ENCODE measurements at regions not wholly inside any gene's neighbourhood (a gene's known extent, or its start where the extent isn't known, plus 50 kb on each side); places are given as distances from the start of the nearest gene placed in this dataset.

DNA sequence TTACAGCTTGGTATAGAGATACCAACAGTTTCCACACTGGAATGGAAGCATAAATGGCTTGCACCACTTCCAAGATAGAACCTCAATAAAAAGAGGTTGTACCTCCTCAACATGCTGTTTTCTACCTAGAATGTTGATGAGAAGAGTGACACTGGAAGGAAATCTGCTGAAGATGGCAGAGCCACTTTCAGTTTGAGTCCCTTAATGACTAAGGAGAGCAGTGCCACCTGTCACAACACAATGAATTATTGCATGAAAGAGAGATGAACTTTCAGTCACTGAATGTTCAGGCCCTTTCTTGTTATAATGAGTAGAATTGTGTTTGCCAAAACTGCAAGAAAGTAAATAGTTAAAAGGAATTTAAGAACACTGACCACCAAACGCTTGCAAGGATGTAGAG, 958.5 kb downstream of the DTWD2 start:
- DNase-seq: no peak

DNA sequence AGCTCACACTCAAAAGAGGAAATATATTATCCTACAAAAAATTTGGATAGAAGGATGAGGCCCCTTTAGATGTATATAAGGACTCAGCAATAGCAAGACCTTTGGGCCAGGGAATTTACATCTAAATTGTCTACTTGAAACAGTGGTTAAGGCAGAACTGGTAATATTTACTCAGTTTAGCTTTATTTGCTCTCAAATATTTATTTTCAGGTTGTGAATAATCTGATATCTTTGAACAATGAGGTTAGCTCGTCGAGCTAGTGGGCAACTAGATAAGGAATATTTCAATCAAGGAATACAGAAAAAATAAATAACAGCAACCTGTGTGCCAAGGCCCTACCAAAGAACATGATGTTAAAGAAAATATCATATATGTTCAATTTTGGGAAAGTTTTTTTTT, 966.3 kb downstream of the DTWD2 start:
- no peak for DNase-seq

DNA sequence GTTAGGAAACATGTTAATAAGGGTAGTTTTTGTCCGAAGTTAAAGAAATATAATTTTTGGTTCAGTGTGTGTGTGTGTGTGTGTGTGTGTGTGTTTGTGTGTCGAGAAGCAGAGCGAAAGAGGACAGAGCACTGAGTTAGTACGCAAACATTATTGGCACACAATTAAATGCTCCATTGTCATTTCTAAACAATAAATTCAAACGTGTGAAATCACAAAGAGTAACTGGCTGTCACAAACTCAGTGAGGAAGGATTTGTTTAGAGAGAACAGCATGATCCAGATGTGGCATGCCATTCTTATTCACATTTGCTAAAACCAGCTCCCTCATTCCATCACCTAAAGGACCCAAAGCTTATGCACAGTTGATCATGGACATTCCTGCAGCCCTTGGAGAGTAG, 970.8 kb downstream of the DTWD2 start:
- no peak for DNase-seq

DNA sequence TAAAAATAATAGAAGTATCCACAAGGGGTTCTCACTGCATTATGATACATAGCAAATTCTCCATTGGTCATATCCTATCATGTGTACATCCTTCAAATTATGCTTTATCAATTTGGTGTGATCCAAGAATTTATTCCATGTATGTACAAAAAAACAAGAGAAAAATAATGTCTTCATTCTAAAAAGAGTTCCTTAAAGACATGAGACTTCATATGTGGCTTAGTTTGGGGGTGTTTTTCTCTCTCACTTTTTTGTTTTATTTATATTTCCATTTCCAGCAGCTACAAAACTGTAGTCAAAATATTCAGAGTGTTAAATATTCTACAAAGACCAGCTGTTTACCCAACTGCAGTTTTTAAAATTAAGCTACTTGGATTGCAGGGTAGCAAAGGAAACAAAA, 972.0 kb downstream of the DTWD2 start:
- DNase-seq: no peak

DNA sequence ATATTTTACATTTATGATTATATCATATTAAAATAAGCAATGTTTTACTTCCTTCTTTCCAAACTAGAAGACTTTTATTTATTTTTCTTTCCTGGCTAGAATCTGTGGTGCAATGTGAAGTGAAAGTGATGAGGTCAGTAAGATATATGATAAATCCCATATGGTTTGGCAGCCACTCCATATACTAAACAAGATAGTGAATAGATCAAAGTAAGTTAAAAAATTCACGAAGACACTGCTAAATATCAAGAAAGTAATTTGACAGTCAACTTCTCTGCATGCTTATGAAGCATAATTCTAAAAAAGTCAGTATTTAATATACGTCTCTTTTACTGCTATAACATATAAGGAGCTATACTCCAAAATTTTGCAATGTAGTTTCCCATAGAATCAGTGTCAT, 972.8 kb downstream of the DTWD2 start:
- DNase-seq: no peak

DNA sequence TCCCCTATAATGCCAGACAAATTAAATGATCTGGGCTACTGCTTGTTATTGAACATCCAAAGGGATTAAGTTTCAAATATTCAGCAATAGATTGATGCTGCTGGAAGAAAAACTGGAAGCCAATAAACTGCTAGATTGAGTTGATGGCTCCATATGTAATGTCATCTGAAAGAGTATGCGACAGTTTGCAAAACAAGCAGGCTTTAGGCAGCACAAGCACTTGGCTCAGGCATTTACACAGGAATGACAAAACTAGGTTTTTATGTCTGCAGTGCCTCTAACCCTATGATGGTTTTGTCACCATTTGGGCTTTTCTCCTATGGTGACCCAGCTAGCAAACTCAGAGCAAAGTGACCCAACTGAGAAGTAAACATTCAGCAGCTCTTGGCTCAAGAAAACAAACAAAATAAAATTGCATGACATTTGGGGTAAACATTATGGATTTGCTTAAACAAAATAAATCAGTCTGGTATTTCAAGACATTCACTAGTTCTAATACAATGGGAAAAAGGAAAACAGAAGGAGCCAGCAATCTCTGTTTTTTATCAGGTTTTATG, 978.5 kb downstream of the DTWD2 start:
- DNase-seq: no peak

DNA sequence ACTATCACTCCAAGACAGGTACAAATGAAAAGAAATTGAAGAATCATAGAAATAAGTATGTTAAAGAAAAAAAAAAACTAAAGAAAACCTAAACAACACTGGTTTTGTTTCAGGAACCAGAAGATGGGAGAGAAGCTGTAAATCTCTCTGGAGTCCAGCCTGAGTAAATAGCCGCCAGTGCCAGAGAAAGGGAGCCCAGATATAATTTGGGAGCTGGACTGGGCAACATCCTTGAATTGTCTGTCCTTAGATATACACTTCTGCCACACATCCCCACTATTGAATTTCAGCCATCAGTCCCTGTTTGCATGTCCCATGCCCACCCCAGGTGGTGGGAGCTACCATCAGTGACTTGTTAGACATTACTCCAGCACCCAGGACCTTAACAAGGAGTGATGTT, 979.6 kb downstream of the DTWD2 start:
- DNase-seq: no peak

DNA sequence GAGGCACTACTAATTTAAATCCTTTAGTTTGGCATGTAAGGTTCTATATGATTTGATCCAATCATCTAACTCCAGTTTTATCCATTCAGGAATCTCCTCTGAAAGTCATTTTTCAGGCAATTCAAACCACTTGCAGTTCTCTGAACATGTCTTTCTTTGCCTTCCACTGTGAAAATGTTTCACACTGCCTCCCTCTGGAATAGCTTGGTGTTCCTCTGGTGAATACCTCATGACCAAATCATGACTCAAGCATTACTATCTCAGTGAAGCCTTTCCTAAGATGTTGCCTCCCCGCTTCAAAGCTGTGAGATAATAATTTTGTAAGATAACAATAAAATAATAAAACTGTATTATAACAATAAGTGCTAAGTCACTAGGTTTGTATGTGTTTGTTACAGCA, 981.1 kb downstream of the DTWD2 start:
- no peak for DNase-seq

DNA sequence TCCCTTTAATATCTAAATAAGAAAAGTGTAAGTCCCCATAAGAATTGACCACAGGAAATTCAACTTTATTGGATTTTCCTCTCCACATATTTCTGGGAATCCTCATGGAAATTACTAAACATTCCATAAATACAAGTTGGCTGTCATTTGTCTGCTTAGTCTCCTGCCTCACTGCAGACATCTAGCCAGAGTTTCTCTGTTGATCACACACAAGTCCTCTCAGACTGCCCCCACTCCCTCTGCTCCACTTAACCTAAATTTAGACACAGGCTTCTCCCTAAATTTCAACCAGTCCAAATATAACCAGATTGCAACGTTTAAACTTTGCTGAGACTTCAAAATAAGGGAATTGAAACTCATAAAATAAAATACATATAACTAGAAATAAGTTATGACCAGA, 982.1 kb downstream of the DTWD2 start:
- no peak for DNase-seq

DNA sequence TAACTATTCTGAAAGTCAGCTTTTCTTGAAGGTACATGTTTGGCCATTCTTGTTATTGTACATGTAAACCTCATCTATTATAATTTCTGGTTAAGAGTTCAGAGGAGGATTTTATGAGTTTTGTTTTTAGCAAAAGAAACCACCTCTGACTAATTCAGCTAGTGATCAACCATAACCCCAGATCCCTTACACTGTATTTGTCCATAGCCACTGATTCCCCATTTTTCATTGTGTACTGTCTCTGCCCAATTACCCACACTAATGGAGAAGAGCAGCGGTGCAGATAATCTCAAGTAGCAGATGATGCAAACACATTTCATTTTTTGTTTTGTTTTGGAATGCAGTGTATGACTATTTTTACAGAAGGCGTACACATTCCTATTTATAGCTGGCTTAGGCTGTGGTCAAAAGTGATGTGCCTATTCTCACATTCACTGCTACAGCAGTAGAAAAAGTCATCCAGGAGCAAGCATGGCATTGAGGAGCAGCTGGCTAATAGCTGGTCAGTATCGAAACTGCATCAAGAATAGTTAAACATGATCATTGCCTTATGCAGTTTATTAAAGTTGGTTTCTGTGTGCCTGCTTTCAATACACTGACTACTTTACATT, 988.3 kb downstream of the DTWD2 start:
- DNase-seq: no peak

DNA sequence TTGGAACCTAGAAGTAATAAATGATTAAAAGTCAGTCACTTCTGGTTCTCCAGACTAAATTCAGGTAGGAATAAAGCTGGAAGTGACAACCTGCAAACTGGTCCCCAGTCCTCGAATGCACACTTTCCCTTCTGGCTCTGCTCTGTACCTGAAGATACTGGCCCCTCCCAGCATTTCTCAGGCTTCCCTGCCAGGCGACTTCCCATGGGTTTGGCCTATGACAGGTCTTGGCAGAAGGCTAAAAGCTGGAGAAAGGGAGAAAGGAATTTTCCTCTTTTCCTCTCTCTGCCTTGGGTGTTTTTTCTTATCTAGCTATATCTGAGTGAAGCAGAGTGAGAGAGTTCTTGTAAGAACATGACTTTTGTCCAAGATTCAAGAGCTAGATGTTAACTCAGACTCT, 1005.7 kb downstream of the DTWD2 start:
- DNase-seq: no peak

DNA sequence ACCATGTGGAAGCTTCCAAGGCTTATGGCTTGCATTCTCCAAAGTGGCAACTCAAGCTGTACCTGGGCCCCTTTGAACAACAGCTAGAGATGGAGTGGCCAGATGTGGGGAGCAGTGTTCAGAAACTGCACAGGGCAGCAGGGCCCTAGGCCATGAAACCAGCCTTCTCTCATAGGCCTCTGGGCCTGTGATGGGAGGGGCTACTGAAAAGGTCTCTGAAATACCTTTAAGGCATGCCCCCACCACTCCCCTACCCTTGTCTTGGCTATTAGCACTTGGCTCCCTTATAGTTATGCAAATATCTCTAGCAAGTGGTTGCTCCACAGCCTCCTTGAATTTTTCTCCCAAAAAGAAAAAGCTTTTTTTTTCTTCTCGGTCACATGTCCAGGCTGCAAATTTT, 1014.6 kb downstream of the DTWD2 start:
- no peak for DNase-seq

DNA sequence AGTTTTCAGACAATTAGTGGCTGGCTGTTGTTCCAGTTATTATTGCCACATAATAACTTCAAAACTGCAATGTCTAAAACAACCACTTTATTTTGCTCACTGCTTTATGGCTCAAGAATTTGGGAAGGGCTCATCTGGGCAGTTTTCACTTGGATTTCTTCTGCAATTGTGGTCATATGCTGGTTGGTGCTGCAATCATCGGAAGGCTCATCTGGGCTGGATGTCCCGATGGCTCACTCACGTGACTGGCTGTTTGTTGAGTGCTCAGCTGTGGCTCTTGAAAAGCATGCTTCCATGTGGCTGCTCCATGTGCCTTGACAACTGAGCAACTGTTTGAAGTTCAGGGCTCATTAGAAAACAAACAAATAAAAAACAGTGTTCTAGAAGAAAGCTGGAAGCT, 1032.5 kb downstream of the DTWD2 start:
- DNase-seq: no peak

DNA sequence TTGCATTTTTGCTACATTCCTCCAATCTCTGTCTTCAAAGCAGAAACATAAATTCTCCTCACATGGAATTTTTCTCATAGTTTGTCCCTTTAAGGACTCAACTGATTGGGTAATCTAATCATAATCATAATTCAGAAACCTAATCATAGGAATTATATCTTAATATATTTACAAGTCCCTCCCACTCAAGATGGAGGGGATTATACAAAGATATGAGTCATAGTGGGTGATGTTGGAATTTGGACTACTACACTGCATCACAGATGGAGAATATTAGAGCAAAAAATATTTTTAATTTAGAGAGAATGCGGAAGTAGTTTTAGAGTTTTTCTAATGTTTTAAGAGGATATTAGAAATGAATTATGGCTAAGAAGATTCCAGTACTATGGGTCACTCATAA, 1034.0 kb downstream of the DTWD2 start:
- DNase-seq: no peak

DNA sequence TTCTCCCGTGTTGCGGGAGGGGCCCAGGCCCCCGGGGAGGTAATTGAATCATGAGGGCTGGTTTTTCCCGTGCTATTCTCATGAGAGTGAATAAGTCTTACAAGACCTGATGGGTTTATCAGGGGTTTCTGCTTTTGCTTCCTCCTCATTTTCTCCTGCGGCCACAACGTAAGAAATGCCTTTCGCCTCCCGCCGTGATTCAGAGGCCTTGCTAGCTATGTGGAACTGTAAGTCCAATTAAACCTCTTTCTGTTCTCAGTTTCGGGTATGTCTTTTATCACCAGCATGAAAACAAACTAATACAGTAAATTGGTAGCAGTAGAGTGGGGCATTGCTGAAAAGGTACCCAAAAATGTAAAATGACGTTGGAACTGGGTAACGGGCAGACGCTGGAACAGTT, 1035.1 kb downstream of the DTWD2 start:
- no peak for DNase-seq

DNA sequence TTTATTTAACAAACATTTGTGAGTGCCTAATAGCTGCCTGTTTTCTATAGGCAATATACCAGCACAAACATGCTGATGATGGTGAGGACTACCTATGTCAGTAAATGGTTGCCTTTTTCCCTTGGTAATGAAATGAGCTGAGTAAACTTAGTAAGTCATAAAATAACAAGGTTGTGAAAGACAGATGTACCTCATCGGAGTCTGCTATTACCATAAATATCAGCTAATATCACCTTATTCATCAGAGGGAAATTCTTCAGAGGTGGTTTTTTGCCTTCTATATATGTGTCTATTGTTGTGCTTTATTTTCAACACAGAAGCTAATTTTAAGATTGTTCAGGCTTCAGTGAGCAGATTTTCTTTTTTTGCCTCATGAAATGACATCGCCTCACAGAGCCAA, 1040.5 kb downstream of the DTWD2 start:
- DNase-seq: no peak

DNA sequence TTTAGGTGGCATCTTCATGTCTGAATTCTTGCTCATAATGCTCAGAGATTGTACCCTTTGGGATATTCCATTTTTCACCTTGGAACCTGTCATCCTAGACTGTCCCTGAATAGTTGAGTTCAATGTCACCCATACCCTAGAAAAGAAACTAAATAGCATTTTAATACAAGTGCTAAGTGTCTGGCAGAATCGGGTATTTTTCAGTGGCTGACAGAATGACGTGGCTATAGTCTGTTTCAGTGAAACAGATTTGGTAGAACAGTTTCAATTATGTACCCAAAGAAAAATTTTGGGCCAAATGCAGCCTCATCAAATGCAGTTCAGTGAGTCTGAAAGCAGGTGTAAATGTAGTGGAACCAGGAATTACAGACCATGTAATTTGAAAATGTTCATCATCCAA, 1041.2 kb downstream of the DTWD2 start:
- DNase-seq: no peak

DNA sequence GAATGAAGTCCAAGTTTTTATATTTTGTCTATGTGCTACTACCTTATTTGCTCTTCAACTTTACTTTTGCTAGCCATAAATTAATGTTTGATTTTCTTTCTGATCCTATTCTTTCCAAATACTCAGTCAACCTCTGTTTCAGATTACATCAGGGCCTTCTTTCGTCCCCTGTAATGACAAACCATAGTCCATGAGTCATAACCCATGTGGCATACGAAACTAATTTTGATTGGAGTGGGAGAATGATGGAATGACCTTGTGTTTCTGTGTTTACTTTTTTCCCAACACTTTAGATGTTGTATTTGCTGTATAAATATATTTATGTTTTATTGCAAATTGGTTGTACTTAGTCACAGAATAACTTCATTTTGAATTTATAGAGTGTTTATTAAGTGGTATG, 1043.1 kb downstream of the DTWD2 start:
- no peak for DNase-seq

DNA sequence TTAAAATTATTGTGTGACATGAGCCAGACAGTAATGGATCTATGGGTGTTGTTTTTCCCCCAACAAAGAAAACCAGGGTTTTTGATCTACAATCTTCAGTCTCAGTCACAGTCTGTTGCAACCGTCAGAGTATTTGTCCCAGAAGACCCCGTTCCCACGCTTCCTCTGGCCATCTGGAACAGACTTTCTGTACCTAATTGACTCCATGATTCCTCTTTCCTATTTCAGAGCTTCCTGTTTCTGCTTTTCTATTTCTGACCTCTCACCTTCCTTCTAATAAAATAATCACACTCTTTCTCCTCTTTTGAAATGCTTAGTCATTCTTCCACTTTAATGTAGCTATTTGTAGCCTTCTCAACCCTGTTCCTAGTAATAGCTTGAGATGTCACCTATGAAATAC, 1044.8 kb downstream of the DTWD2 start:
- no peak for DNase-seq

DNA sequence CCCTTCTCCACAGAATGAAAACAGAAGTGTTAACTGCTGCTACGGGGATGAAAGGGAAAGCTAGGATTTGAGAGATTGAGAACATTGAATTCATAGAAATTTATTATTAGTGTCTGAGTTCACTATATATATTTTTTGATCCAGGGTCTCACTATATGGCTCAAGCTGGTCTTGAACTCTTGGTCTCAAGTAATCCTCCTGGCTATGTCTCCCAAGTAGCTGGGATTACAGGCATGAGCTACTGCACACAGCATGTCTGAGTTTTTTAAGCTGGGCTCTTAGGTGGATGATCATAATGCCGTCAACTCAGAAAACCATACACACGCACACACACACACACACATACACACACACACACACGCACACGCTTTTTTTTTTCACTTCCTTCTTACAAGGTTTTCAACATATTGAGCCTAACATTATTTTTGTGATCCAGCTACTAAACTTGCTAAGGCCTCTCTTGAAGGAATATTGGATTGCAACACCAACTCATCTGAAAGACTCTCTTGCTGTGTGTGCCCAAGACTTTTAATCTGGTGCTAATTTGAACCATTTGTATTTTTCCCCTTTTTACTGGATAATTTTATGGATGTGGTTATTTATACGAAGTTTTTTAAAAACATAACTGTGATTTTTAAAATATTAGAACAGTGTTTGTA, 1045.4 kb downstream of the DTWD2 start:
- DNase-seq: no peak

DNA sequence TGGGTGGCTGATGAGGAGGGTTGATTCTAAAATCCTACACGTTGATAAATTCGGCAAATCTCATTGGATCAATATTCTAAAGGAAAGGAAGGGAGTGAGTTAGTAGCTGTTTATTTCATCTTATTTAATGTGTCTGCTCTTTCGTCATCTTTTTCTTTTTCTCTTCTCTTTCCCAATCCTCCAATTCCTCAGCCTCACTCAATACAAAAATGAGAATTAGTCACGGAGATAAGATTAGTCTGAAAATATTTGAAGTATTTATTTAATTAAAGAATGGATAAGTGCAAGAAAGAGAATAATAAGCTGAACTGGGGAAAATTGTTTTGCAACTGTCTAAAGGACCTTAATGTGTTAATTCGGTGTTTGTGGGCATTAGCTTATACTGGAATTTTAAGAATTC, 1095.1 kb downstream of the DTWD2 start:
- DNase-seq: no peak

DNA sequence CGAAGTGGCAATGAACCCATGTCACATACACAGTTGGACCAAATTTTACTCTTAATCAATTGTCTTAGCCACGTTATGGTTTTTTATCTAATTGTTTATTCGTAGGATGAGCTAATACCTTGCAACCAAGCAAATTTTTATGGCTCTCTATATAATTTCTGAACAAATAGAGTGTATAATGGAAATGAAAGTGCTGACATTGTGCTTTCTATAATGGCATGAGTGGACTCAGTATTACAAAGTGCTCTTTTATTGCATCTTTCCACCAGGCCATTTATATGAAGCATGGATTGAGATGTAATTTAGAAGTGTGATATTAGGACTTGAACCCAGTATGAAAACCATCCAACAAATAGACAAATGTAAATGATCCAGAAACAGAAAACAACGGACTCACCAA, 1096.0 kb downstream of the DTWD2 start:
- no peak for DNase-seq

DNA sequence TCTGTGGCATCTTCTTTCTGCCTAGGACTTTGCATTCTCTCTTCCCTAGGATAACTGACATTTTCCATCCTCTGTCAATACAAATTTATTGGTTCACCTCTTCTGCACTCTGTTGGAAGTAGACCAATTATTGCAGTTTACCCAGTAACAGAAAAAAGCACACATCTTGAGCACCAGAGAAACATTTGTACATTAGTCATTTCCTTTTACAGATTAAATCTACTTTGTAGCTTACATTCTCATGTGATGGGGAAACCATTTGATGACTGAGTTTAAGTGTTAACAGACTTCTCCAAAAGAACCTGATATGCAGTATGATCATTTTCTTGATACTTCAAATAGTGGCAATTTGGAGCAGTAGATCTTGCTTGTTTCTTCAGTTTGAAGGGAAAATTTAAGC, 1098.8 kb downstream of the DTWD2 start:
- no peak for DNase-seq

DNA sequence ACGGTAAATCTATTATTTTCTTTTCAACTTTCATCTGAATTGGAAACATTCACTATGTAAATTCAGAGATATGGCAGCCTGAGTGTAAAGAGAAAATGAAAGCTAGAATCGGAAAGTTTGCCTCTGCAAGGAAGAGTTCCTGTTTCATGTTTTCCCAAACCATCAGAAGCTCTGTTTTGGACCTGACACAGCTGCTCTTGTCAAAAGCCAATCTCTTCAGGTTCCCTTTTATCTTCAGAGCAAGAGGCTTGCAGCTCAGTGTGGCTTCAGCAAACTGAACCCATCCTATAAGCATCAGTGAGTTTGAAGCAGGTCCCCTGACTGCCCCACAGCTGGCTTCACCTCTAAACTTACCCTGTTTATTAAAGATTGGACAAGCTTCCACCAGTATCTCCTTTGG, 1099.7 kb downstream of the DTWD2 start:
- no peak for DNase-seq

Measured in NCI-H748 treated with DMSO at 0.1 percent for 48 hours (cell line).